IMR-90 (cell line): ENCODE measurements at regions not wholly inside any gene's neighbourhood (a gene's known extent, or its start where the extent isn't known, plus 50 kb on each side); places are given as distances from the start of the nearest gene placed in this dataset.

Experiments
- CEBPB ChIP-seq: IDR thresholded peaks from 2 replicates; pipeline ENCODE4 v1.6.1; 2012; ENCODE audit warnings: low read depth, low read length, improper control_type of control experiment
- CHD1 ChIP-seq: IDR thresholded peaks from 2 replicates; pipeline ENCODE4 v1.6.1; 2012; ENCODE audit warnings: low read depth, low read length, improper control_type of control experiment
- CTCF ChIP-seq: conservative IDR thresholded peaks from 2 replicates; pipeline ENCODE4 v1.5.1; 2012; ENCODE audit warnings: mild to moderate bottlenecking, low read depth, low read length, improper control_type of control experiment
- ELK1 ChIP-seq: fragments of 150-350 bp; IDR thresholded peaks from 2 replicates; pipeline ENCODE4 v1.6.1; 2016; ENCODE audit warnings: low read depth, mild to moderate bottlenecking, low read length, moderate library complexity, borderline replicate concordance
- FOS ChIP-seq: fragments of 150-350 bp; IDR thresholded peaks from 2 replicates; pipeline ENCODE4 v1.6.1; 2016; ENCODE audit warnings: low read depth, low read length
- MAFK ChIP-seq: IDR thresholded peaks from 2 replicates; pipeline ENCODE4 v1.6.1; 2012; ENCODE audit warnings: low read depth, low read length, improper control_type of control experiment
- MAZ ChIP-seq: IDR thresholded peaks from 2 replicates; pipeline ENCODE4 v1.6.1; 2012; ENCODE audit warnings: low read depth, mild to moderate bottlenecking, low read length, improper control_type of control experiment, moderate library complexity, borderline replicate concordance
- MXI1 ChIP-seq: IDR thresholded peaks from 2 replicates; pipeline ENCODE4 v1.6.1; 2012; ENCODE audit warnings: low read depth, mild to moderate bottlenecking, low read length, moderate library complexity, borderline replicate concordance
- NFE2L2 ChIP-seq: fragments of 150-350 bp; IDR thresholded peaks from 2 replicates; pipeline ENCODE4 v1.6.1; 2016; ENCODE audit warnings: low read depth, mild to moderate bottlenecking, low read length
- POLR2A ChIP-seq: IDR thresholded peaks from 2 replicates; pipeline ENCODE4 v1.6.1; 2012; ENCODE audit warnings: mild to moderate bottlenecking, low read depth, low read length
- RAD21 ChIP-seq: IDR thresholded peaks from 2 replicates; pipeline ENCODE4 v1.6.1; 2012; ENCODE audit warnings: low read length, improper control_type of control experiment
- RFX5 ChIP-seq: IDR thresholded peaks from 2 replicates; pipeline ENCODE4 v1.8.0; 2012; ENCODE audit warnings: low read depth, mild to moderate bottlenecking, low read length, moderate library complexity
- USF2 ChIP-seq: fragments of 150-350 bp; IDR thresholded peaks from 2 replicates; pipeline ENCODE4 v1.6.1; 2017; ENCODE audit warnings: mild to moderate bottlenecking, antibody characterized with exemption, low read length, low read depth

- TF ChIP-seq MAZ (no peak), CTCF (no peak), USF2 (no peak), RFX5 (no peak), POLR2A (no peak), FOS (no peak), MAFK (no peak), MXI1 (no peak), CEBPB (no peak), ELK1 (no peak), NFE2L2 (no peak), CHD1 (no peak), RAD21 (no peak)
Observed at GRCh38 chr14:84584511-84584910, 945.4 kb upstream of the FLRT2 start.
